GM12874 (cell line): ENCODE measurements at regions not wholly inside any gene's neighbourhood (a gene's known extent, or its start where the extent isn't known, plus 50 kb on each side); places are given as distances from the start of the nearest gene placed in this dataset.

Experiments used
- CTCF ChIP-seq: IDR thresholded peaks from 2 replicates; pipeline ENCODE4 v1.5.1; 2011; ENCODE audit warnings: low read depth, mild to moderate bottlenecking, control low read depth, low read length, moderate library complexity; ENCODE audit not compliant: insufficient read depth

- no peak for TF ChIP-seq CTCF
Observed at GRCh38 chr6:27188061-27188884, 59.2 kb upstream of the PRSS16 start.

GRCh38 chr6:27188885-27189418 is 58.5 kb upstream of the PRSS16 start:
- TF ChIP-seq CTCF = peak; percentile 48; the same call in 1 of the 2 replicates

- no peak for TF ChIP-seq CTCF
Observed at GRCh38 chr6:27190126-27190525, 57.4 kb upstream of the PRSS16 start.
